ENCODE measurements at regions not wholly inside any gene's neighbourhood (a gene's known extent, or its start where the extent isn't known, plus 50 kb on each side); places are given as distances from the start of the nearest gene placed in this dataset.

GRCh38 chr16:72508191-72508590 is 336.2 kb upstream of the PMFBP1 start:
- DNase-seq (ENCODE audit: low read depth), result peak; percentile 43

GRCh38 chr16:72502594-72503005 is 330.6 kb upstream of the PMFBP1 start:
- no peak for DNase-seq (ENCODE audit: low read depth)

- peak; percentile 67 for DNase-seq (ENCODE audit: low read depth)
These were observed 330.0 kb upstream of the PMFBP1 start for GRCh38 chr16:72501739-72502593.

DNA sequence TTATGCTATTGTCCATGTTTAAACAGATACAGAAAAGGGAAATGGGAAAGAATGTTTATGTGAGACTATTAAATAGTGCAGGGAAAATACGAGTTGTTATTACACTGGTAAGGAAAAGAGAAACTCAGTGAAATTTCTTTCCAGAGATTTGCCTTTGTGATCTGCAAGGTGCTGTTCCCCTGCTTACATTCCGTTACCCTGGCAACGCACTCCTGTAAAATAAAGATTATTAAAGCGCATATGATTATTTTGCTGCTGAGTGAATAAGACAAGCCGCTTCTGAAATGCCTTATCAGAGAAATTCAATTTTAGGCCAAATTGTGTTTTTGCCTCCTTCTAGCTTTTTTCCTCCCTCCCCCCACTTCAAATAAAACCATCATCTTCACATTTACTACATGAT is 328.6 kb upstream of the PMFBP1 start:
- DNase-seq (ENCODE audit: low read depth), result no peak

DNA sequence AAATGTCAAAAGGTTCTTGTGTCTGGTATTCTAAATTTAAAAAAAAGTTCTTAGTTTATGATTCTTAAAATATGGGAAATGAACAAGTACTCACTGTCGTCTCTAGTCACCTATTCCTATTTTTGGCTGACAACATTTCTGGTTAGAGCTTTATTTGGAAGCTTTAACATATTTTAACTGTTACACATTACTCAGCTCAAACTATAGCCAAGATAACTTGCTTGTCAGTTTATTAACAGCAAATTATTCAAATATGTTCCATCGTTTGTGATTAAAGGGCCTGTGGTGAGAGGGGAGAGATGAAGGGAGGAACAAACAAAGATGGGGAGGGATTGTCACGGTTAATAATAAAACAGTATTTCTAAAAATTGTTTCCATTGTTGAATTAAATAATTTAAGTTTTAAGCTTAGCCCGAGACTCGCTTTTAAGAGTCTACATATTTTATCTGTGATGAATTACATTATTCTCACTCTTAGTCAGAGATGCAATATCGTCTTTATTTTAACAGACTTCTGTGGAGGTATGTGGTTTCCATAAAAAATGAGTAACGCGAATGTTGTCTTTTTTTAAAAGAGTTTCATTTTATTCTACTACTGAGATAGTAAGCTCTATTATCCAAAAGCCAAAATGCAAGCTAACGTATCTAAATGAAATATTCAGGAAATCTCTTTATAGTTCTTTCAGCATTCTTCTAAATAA is 321.9 kb upstream of the PMFBP1 start:
- peak; percentile 36 for DNase-seq (ENCODE audit: low read depth)

DNA sequence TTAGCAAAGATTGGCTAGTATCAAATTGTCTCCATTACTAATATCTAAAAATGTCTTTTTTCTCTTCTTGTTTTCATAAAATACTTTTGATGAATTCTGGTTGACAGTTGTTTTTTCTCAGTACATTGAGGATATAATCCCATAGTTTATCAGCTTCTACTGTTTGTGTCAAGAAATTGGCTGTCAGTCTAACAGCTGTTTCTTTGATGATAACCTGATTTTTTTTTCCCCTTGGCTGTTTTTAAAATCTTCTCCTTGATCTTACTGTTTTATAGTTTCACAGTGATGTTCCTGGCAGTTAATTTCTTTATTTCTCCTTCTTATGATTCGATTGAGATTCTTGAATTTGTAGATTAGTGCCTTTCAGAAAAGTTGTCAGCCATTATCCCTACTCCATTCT is 315.3 kb upstream of the PMFBP1 start:
- DNase-seq (ENCODE audit: low read depth), result no peak

DNA sequence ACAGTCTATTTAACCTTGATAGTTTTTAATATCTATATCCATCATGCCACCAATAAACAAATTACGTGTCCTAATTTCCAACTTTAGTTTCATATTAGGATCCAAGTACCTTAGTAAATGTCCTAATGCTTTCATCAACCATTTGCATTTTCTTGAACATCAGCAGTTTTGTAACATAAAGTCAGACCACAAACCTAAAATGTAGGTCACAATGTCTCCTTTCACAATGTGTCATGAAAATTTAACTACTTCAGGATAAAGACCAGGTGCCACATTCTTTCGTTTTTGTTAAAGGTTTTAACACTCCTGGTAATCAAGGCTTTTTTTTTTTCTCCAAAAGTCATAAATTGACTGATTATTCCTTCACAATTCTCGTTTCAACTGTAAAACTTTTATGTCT is 310.7 kb upstream of the PMFBP1 start:
- no peak for DNase-seq (ENCODE audit: low read depth)

- no peak for DNase-seq (ENCODE audit: low read depth)
These were observed 309.5 kb upstream of the PMFBP1 start for GRCh38 chr16:72481419-72481818.

DNA sequence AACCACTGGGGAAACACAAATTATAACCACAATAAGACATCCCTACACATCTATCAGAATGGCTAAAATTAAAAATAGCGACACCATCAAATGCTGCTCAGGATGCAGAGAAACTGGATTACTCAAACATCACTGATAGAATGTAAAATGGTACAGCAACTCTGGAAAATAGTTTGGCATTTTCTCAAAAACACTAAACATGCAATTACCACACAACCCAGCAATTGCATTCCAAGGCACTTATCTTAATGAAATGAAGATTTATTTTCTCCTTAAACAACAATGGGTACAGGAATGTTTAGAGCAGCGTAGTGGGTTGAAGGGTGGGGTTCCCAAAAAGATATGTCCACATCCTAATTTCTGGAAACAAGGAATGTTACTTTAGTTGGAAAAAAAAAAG is 309.0 kb upstream of the PMFBP1 start:
- no peak for DNase-seq (ENCODE audit: low read depth)

DNA sequence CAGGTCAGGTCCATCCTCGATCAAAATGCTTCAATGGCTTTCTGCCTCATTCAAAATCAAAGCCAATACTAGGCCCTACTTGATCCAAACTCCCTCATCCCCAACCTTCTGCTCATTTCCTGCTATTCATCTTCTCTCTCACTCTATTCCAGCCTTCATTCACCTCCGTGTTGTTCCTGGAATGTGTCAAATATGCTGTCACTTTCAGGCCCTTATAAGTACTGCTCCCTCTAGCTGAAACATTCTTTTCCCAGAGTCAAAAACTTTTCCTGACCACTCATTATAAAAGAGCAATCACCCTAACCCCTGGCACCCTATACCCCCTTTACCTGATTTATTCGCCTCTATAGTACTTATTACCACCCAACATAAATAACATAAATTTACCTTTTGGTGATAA is 303.7 kb upstream of the PMFBP1 start:
- no peak for DNase-seq (ENCODE audit: low read depth)

DNA sequence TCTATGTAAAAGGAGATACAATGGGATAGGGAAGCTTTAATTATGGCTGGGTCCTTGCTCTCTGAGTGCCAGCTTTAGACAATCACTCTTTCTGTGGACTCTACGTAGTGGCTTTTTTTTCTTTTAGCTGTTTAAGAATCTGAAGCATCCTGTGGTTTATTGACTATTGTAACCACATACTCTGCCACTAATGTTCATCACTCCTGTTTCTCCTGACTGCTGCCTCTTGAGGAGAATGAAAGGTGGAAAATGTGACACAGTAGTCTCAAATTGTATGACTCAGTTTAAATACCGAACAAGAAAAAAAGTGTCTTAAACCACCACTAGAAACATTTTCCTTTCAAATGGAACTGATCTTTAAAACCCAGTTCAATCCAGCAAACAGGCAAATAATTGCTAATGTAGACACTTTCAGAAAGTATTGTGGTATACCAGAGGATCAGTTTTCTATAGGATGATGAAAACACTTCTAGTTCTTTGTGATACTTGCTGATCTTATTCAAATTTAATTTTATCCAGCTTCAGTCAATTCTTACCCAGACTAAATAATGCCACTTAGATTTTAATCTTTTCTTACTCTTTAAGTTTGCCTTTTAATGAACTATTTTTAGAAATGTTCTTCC is 302.7 kb upstream of the PMFBP1 start:
- peak; percentile 81 for DNase-seq (ENCODE audit: low read depth)

DNA sequence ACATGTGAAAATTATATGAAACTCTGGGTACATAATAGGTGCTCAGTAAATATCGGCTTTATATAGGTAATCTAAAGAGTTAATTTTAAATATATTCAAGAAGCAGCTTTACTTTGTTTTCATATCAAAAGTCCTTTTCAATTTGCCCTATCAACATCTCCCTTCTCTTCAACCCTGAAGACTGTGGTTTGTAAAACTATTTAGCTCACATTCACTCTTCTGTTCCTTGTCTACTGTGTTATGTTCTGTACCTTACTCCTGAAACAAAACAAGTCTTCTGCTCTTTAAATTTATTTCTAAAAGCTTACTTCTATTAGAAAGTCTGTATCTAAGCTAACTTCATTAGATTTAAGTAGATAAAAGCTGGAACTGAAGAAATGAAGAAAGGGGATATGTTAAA is 301.7 kb upstream of the PMFBP1 start:
- DNase-seq (ENCODE audit: low read depth), result no peak

DNA sequence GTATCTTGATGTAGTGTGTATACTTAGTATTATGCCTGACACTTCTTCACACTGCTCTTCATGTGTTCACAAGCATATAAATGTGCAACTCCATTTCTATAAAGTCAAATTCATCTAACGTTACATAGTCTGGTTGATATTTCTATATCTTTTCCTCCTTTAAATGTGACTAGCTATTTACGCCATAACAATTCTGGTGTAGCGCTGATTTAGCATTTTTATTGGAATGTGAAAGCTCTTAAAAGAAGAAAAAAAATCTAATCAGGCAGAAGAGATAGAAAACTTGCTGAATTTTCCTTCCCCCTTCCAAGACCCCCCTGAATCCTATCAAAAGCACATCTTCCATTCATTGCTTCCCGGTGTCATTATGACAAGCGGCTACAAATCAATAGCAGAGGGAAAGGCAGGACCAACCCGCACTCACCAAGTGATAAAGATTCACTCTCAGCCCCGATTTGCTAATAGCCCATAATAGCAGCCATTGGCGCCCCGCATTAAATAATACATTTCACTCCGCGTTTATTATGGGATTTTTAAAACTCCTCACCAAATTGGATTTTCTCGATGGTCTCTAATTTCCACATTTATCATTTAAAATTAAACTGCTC is 299.5 kb upstream of the PMFBP1 start:
- DNase-seq (ENCODE audit: low read depth), result no peak

GRCh38 chr16:72470541-72470940 is 298.6 kb upstream of the PMFBP1 start:
- DNase-seq (ENCODE audit: low read depth), result no peak

DNA sequence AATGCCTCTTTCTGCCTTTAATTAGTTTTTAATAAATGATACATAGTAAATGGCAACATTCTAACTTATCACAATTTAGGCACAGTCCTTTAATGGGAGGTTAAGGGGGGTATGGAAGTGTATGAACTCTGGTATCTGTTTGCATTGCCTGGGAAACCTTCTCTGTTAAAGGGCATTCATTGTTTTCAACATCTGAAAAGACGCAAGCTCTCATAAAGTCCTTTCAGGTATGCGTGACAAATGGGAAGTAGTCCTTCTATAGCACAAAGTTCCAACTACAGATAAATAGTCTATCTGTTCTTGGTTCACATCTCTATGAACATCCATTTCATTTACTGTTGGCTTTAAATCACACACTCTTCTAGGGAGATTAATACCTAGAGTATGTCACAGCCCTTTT is 298.0 kb upstream of the PMFBP1 start:
- no peak for DNase-seq (ENCODE audit: low read depth)

- DNase-seq (ENCODE audit: low read depth), result no peak
These were observed 296.6 kb upstream of the PMFBP1 start for GRCh38 chr16:72468582-72468981.

DNA sequence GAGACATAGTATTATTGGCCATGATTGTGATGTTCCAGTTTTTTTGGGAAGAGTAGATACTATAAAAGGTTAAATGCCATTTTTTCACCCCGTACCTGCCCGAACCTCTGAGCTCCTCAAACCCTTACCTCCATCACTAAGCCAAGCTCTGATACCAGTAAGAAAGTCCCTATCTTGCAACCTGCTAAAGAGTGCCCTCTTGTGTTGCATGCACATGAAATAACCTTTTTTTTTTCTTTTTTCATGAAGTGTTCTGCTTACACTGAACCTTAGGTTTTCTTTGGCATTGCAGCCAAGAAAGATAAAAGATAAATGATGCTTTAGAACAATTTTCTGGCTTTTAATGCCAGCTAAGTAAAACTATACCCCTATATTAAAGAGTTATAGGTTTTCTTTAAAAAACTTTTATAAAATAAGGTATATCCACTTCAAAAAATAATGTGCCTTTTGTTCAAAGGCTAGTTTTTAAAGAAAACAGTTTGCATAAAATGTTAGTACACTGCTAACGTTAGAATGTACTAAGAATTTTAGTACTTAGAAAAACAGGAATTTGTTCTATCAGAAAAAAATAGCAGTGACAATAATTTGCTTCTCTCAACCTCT is 295.3 kb upstream of the PMFBP1 start:
- peak; percentile 28 for DNase-seq (ENCODE audit: low read depth)

- no peak for DNase-seq (ENCODE audit: low read depth)
These were observed 292.8 kb upstream of the PMFBP1 start for GRCh38 chr16:72464597-72465368.

DNA sequence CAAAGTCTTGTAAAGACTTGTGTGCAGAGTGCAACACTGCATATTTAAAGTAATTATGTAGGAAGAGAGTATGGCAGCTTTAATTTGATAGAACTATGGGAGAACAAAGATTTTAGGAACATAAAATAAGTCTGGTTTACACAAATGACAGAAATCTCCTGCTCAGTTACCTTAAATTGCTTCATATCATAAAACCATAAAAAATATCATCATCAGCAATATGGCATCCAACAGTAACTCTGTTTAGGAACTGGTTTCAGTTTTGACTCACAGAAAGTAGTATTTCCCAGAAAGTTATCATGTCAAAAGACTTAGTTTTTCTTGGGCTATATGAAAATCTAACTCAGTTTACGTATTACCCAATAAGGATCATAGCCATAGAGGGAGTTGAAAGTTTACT is 292.1 kb upstream of the PMFBP1 start:
- no peak for DNase-seq (ENCODE audit: low read depth)

DNA sequence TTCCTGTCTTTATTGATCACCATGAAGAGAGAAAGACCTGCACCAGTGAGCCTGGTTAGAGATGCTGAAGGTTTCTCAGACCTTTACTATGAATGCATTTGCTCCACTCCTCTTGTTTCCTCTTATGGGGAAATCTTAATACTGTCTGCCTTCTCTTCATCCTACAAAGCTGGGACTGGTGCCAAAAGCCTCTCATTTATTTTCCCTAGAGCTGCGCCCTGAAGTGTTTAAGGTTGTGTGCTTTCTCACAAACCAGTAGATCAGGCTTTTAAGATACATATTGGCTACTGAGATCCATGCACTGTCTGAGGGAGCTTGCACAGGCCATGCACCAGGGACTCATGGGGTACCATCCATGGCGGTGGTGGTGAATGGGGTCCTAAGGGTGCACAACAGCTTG is 286.1 kb upstream of the PMFBP1 start:
- no peak for DNase-seq (ENCODE audit: low read depth)

GRCh38 chr16:72457243-72457940 is 285.4 kb upstream of the PMFBP1 start:
- no peak for DNase-seq (ENCODE audit: low read depth)

Data from stromal cell of bone marrow (primary cell).